ENCODE measurements at regions not wholly inside any gene's neighbourhood (a gene's known extent, or its start where the extent isn't known, plus 50 kb on each side); places are given as distances from the start of the nearest gene placed in this dataset.

- Histone ChIP-seq H3K4me3 (ENCODE audit: low read depth, low read length) (no peak overlapping the region), H3K27me3 (ENCODE audit: control insufficient read depth, insufficient read depth, low read length) (no peaks in the 10 kb centered on the region), H3K27ac (ENCODE audit: low read depth, low read length) (no peak overlapping the region), H3K9me3 (ENCODE audit: control insufficient read depth, insufficient read depth, low read length) (peaks cover 5% of the 10 kb centered on the region; the same call in 1 of the 2 replicates)
- no peak for DNase-seq (ENCODE audit: low read depth, low spot score)
- POLR2A ChIA-PET: no interaction called here
- CTCF ChIA-PET: no interaction called here
- TF ChIP-seq CTCF (IDR thresholded peaks at IDR 0.05; ENCODE audit: low read depth, low read length): no peak
Observed at GRCh38 chr6:1491025-1491424, 101.6 kb downstream of the FOXF2 start.

GRCh38 chr6:1491591-1492319, 102.4 kb downstream of the FOXF2 start:
- peaks cover 9% of the 10 kb centered on the region; the same call in 1 of the 2 replicates for H3K9me3 ChIP-seq (ENCODE audit: control insufficient read depth, insufficient read depth, low read length)
- no peaks in the 10 kb centered on the region for H3K27me3 ChIP-seq (ENCODE audit: control insufficient read depth, insufficient read depth, low read length)
- no peak for TF ChIP-seq CTCF (IDR thresholded peaks at IDR 0.05; ENCODE audit: low read depth, low read length)
- ChIA-PET CTCF (no interaction called here), POLR2A (no interaction called here)
- no peak for DNase-seq (ENCODE audit: low read depth, low spot score)
- H3K4me3 ChIP-seq (ENCODE audit: low read depth, low read length): no peak overlapping the region
- H3K27ac ChIP-seq (ENCODE audit: low read depth, low read length): no peak overlapping the region

GRCh38 chr6:1494671-1495070, 105.3 kb downstream of the FOXF2 start:
- DNase-seq (ENCODE audit: low read depth, low spot score): no peak
- POLR2A ChIA-PET: no interaction called here
- no peak overlapping the region for H3K4me3 ChIP-seq (ENCODE audit: low read depth, low read length)
- H3K9me3 ChIP-seq (ENCODE audit: control insufficient read depth, insufficient read depth, low read length): peaks cover 13% of the 10 kb centered on the region
- H3K27ac ChIP-seq (ENCODE audit: low read depth, low read length): no peak overlapping the region
- CTCF ChIA-PET: no interaction called here
- TF ChIP-seq CTCF (IDR thresholded peaks at IDR 0.05; ENCODE audit: low read depth, low read length): no peak
- H3K27me3 ChIP-seq (ENCODE audit: control insufficient read depth, insufficient read depth, low read length): no peaks in the 10 kb centered on the region

GRCh38 chr6:1495344-1495743, 106.0 kb downstream of the FOXF2 start:
- TF ChIP-seq CTCF (IDR thresholded peaks at IDR 0.05; ENCODE audit: low read depth, low read length): no peak
- no peaks in the 10 kb centered on the region for H3K27me3 ChIP-seq (ENCODE audit: control insufficient read depth, insufficient read depth, low read length)
- H3K27ac ChIP-seq (ENCODE audit: low read depth, low read length): no peak overlapping the region
- ChIA-PET POLR2A (no interaction called here), CTCF (no interaction called here)
- no peak for DNase-seq (ENCODE audit: low read depth, low spot score)
- H3K4me3 ChIP-seq (ENCODE audit: low read depth, low read length): no peak overlapping the region
- peaks cover 13% of the 10 kb centered on the region for H3K9me3 ChIP-seq (ENCODE audit: control insufficient read depth, insufficient read depth, low read length)

GRCh38 chr6:1496092-1496491, 106.7 kb downstream of the FOXF2 start:
- Histone ChIP-seq H3K4me3 (ENCODE audit: low read depth, low read length) (no peak overlapping the region), H3K27ac (ENCODE audit: low read depth, low read length) (no peak overlapping the region), H3K9me3 (ENCODE audit: control insufficient read depth, insufficient read depth, low read length) (peaks cover 13% of the 10 kb centered on the region), H3K27me3 (ENCODE audit: control insufficient read depth, insufficient read depth, low read length) (peaks cover 1% of the 10 kb centered on the region)
- ChIA-PET CTCF (no interaction called here), POLR2A (no interaction called here)
- no peak for TF ChIP-seq CTCF (IDR thresholded peaks at IDR 0.05; ENCODE audit: low read depth, low read length)
- DNase-seq (ENCODE audit: low read depth, low spot score): no peak

Data from AG04450 (cell line).